ENCODE measurements at regions not wholly inside any gene's neighbourhood (a gene's known extent, or its start where the extent isn't known, plus 50 kb on each side); places are given as distances from the start of the nearest gene placed in this dataset.

GRCh38 chr1:2882966-2883696, 81.6 kb upstream of the TTC34 start:
- ATAC-seq (no peak), DNase-seq (no peak)
- 77% methylated on average over 39 of the region's 40 CpGs for WGBS (ENCODE audit: insufficient coverage)
- Histone ChIP-seq H3K4me1 (ENCODE audit: control insufficient read depth, insufficient read depth, low read length) (no peaks in the 10 kb centered on the region), H3K36me3 (ENCODE audit: control insufficient read depth, insufficient read depth, low read length) (no peaks in the 10 kb centered on the region), H3K9me3 (ENCODE audit: control insufficient read depth, insufficient read depth, low read length) (no peaks in the 10 kb centered on the region), H3K27me3 (ENCODE audit: control insufficient read depth, insufficient read depth, low read length) (no peaks in the 10 kb centered on the region), H3K27ac (ENCODE audit: low read length) (no peak overlapping the region), H3K4me3 (ENCODE audit: low read length) (no peak overlapping the region)
- Mint-ChIP-seq H3K36me3 (no peaks in the 10 kb centered on the region), H3K4me3 (no peak overlapping the region), H3K27me3 (ENCODE audit: low read depth in 2 of 2) (no peaks in the 10 kb centered on the region), H3K9me3 (no peaks in the 10 kb centered on the region), H3K27ac (no peak overlapping the region), H3K4me1 (no peaks in the 10 kb centered on the region)
- intact Hi-C loops (cut with micrococcal nuclease) = no loop called here
- TF ChIP-seq CTCF (IDR thresholded peaks at IDR 0.05) = no peak

GRCh38 chr1:2885001-2885400, 83.5 kb upstream of the TTC34 start:
- Histone ChIP-seq H3K27ac (ENCODE audit: low read length) (no peak overlapping the region), H3K27me3 (ENCODE audit: control insufficient read depth, insufficient read depth, low read length) (no peaks in the 10 kb centered on the region), H3K9me3 (ENCODE audit: control insufficient read depth, insufficient read depth, low read length) (no peaks in the 10 kb centered on the region), H3K4me3 (ENCODE audit: low read length) (no peak overlapping the region), H3K36me3 (ENCODE audit: control insufficient read depth, insufficient read depth, low read length) (no peaks in the 10 kb centered on the region), H3K4me1 (ENCODE audit: control insufficient read depth, insufficient read depth, low read length) (no peaks in the 10 kb centered on the region)
- ATAC-seq = no peak
- no peak for TF ChIP-seq CTCF (IDR thresholded peaks at IDR 0.05)
- intact Hi-C loops (cut with micrococcal nuclease) = no loop called here
- no peaks in the 10 kb centered on the region for H3K27me3 Mint-ChIP-seq (ENCODE audit: low read depth in 2 of 2)
- H3K27ac Mint-ChIP-seq = no peak overlapping the region
- H3K36me3 Mint-ChIP-seq = no peaks in the 10 kb centered on the region
- DNase-seq = no peak
- no peaks in the 10 kb centered on the region for H3K4me1 Mint-ChIP-seq
- H3K9me3 Mint-ChIP-seq = no peaks in the 10 kb centered on the region
- no peak overlapping the region for H3K4me3 Mint-ChIP-seq
- 94% methylated on average over 16 of the region's 16 CpGs for WGBS (ENCODE audit: insufficient coverage)

- no peaks in the 10 kb centered on the region for H3K4me1 ChIP-seq (ENCODE audit: control insufficient read depth, insufficient read depth, low read length)
- intact Hi-C loops (cut with micrococcal nuclease) = no loop called here
- H3K4me3 Mint-ChIP-seq = no peak overlapping the region
- H3K4me3 ChIP-seq (ENCODE audit: low read length) = no peak overlapping the region
- WGBS (ENCODE audit: insufficient coverage) = 88% methylated on average over 10 of the region's 10 CpGs
- H3K9me3 ChIP-seq (ENCODE audit: control insufficient read depth, insufficient read depth, low read length) = no peaks in the 10 kb centered on the region
- no peaks in the 10 kb centered on the region for H3K36me3 Mint-ChIP-seq
- no peaks in the 10 kb centered on the region for H3K27me3 ChIP-seq (ENCODE audit: control insufficient read depth, insufficient read depth, low read length)
- H3K9me3 Mint-ChIP-seq = no peaks in the 10 kb centered on the region
- DNase-seq = no peak
- no peak overlapping the region for H3K27ac ChIP-seq (ENCODE audit: low read length)
- ATAC-seq = no peak
- H3K36me3 ChIP-seq (ENCODE audit: control insufficient read depth, insufficient read depth, low read length) = no peaks in the 10 kb centered on the region
- no peak overlapping the region for H3K27ac Mint-ChIP-seq
- H3K4me1 Mint-ChIP-seq = no peaks in the 10 kb centered on the region
- H3K27me3 Mint-ChIP-seq (ENCODE audit: low read depth in 2 of 2) = no peaks in the 10 kb centered on the region
- no peak for TF ChIP-seq CTCF (IDR thresholded peaks at IDR 0.05)
Measured at GRCh38 chr1:2886631-2887030, 85.1 kb upstream of the TTC34 start.

All from natural killer cell (primary cell).